AG08396 (cell line): ENCODE measurements at regions not wholly inside any gene's neighbourhood (a gene's known extent, or its start where the extent isn't known, plus 50 kb on each side); places are given as distances from the start of the nearest gene placed in this dataset.
A peak's percentile ranks its signal among the peaks of the same experiment; 100 is the strongest.
"Not testable (repeated sequence)": the region's sequence is repeated elsewhere in the genome, so short reads cannot be mapped to it uniquely, and the experiment has no call there.

ENCODE experiments used
- DNase-seq: peaks from one replicate; pipeline ENCODE4 v3.0.0; 2012; ENCODE audit warnings: low spot score, mixed read lengths

DNA sequence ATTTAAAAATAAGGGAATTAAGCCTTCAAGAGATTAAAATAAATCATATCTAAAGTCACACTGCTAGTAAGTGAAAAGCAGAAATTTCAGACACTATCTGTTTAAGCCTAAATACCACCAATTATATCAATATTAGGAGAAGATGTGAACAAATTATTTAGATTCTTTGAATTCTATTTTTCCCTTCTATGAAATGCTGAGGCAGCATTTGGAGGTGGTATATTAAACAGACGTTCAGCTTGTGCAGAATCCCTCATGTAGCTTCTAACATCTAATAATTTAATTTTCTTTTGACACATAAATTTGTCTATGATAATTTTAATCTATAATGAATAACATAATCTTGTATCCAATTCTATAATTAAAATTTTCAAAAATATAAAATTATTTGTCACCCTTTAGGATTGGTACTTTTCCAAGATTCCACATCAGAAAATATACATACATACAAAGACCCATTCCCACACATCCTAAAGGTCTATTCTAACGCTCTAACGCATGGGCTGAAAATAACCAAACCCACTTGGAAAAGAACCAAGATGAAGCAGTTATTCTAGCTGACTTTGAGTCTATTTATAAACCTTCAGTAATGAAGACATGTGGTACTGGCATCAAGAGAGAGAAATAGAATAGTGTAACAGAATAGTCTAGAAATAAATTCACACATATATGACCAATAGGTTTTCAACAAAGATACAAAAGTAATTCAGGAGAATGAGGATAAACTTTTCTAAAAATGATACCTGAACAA lies 751.8 kb downstream of the GALC start:
- DNase-seq = no peak

DNA sequence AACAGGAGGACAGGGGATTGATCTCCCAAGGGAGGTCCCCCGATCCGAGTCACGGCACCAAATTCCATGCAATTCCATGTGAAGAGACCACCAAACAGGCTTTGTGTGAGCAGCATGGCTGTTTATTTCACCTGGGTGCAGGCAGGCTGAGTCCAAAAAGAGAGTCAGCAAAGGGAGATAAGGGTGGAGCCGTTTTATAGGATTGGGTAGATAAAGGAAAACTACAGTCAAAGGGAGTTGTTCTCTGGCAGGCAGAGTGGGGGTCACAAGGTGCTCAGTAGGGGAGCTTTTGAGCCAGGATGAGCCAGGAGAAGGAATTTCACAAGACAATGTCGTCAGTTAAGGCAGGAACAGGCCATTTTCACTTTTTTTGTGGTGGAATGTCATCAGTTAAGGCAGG lies 752.7 kb downstream of the GALC start:
- not testable (repeated sequence) for DNase-seq

DNA sequence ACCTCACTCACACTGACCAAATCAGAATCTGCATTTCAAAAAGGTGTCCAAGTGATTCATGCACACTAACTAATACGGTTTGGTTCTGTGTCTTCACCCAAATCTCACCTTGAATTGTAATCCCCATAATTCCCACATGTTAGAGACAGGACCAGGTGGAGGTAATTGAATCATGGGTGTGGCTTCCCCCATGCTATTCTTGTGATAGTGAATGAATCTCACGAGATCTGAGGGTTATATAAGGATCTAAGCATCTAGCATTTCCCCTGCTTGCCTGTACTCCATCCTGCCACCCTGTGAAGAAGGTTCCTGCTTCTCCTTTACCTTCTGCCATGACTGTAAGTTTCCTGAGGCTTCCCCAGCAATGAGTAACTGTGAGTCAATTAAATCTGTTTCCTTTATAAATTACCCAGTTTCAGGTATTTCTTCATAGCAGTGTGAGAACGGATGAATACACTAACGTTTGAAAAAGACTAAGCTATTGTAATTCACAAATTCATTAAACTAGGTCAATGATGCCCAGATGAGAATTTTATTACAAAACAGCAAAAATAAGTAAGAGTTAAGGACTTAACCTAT lies 759.1 kb downstream of the GALC start:
- no peak for DNase-seq

DNA sequence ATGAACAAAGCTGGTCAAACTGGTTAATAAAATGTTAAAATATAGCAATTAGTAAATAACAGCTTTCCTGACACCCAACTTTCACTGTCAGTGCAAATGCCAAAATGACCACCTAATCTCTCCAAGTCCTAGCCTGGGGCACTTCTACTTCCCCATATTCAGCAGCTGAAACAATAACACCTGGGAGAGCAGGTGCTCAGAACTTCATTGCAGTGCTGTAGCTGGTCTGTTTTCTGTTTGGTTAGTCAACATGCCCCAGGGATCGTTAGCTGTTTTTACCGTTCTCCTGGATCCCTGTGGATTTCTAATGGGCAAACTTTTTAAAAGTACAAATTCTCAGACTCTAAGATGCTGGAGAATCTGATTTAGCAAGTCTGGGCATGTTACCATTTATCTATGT lies 759.7 kb downstream of the GALC start:
- no peak for DNase-seq

DNA sequence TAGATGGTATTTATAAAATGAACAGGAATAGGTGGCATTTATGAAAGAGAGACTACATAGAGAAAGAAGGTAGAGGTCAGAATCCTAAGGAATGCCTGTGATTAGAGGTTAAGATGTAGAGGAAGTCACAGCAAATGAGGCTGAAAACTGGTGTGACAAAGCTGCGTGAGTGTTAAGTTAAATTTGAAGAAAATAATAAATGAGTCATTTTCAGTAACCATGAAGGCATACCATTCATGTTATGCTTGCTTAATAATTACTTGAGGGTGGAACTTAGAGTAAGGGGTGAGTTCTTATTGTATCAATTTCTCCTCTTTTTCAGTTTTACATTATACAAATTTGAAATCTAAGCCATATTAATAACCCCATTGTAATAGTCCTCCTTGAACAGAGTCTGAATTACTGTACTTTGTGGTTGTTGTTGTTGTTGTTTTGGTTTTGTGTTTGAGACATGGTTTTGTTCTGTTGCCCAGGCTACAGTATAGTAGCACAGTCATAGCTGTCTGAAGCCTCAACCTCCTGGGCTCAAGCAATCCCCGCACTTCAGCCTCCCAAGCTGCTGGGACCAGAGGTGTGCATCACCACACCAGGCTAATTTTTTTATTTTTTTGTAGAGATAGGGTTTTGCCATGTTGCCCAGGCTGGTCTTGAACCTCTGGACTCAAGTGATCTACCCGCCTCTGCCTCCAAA lies 761.5 kb downstream of the GALC start:
- DNase-seq = peak; percentile 5

DNA sequence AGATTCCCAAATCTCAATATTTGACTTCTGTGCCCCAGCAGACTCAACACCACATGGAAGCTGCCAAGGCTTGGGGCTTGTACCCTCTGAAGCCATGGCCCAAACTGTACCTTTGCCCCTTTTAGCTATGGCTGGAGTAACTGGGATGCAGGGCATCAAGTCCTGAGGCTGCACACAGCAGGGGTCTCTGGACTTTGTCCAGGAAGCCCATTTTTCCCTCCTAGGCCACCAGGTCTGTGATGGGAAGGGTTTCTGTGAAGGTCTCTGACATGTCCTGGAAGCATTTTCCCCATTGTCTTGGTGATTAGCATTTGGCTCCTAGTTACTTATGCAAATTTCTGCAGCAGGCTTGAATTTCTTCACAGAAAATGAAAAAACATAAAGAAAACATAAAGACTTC lies 762.3 kb downstream of the GALC start:
- no peak for DNase-seq

DNA sequence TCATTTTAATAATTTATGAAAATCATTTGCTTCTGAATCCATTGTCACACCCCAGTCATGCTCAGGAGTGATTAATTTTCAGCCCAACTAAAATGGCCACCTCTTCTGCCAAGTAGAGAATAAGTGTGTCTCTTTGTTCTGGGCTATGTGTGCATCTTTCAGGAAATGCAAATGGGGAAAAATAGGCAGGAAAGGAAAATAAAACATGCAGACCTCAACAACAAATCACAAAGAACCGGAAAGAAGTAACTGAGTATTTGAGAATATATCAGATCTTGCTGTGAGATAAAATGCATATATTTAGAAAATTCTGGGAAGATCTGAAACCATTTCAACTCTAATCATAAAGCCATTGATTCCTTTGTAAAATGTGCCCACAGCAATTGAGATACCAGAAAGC lies 763.9 kb downstream of the GALC start:
- no peak for DNase-seq

DNA sequence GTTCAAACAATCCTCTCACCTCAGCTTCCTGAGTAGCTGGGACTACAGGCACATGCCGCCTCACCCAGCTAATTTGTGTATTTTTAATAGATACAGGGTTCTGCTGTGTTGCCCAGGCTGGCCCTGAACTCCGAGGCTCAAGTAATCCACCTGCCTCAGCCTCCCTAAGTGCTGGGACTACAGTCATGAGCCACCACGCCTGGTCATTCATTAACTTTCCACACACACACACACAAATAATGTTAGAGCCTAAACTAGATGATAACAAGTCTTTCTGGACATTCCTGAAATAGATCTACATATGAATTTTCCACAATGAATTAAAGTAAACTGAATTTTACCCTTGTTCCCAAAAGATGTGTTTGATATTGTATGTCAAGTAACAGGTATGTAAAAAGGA lies 776.0 kb downstream of the GALC start:
- no peak for DNase-seq

DNA sequence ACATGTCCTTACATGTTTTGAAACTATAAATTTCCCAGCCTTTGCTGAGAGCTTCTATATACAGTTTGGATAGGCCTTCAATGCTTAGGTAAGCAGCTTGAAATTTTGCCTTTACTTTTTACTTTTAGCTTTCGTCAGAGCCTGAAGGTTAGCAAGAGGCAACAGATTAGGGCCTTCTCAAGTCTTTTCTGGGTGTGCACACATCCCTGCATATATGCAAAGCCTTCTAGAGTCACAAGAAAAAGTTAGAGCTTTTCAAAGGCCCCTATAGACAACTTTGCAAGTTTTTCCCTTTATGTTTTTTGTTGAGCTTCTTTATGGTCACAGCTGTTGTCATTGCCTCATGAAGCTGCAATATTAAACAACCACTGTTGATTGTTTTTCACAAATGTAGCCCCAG lies 778.4 kb downstream of the GALC start:
- DNase-seq = no peak

DNA sequence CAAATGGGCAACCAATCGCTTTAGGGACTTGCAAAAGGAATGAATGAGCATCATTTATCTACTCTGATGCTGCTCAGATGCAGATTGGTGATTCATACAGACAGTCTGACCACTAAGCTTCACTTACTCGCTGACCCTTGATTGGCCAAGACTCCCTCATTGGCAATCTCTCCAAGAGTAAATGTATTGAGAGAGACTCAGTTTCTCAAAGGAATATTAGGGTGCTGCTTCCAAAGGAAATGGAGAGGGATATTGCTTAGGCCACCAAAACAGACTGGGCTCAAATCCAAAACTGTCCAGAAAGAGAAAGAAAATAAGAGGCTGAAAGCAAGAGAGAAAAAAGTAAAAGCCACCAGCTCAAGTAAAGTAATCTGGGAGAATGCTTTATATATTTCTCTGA lies 785.2 kb downstream of the GALC start:
- DNase-seq = no peak

DNA sequence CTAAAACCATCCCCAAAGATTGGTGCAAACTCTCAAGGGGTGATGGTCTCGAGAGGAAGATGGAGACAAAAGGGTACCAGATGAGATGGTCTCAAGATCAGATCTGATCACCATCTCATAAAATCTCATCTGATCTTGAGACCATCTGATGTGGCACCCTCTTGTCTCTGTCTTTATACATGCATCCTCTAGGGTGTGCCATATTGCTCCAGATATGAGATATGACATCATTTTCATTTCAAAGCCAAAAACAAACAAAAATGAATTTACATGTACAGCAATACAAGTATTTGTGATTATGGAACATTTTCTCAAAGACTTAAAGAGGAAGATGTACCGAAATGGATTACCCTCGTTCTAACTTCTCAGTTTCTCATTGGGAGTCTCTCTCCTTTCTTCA lies 787.2 kb downstream of the GALC start:
- DNase-seq = no peak

DNA sequence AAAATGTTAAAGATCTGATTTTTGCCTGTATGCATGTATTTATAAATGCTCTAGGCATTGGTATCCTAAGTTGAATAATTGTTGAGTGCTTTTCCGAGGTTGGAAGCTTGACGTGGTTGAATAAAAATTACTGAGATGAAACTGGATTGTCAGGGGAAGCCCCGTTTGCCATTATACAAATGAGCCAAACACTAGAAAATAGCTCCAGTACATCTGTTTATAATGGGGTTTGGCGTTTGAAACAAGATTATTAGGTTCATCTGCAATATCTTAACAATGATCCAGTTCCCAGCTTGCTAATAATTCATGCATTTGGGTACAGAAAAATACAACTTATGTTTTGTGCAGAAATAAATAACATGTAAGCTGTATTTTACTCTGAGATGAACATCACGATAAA lies 789.6 kb downstream of the GALC start:
- DNase-seq = no peak

DNA sequence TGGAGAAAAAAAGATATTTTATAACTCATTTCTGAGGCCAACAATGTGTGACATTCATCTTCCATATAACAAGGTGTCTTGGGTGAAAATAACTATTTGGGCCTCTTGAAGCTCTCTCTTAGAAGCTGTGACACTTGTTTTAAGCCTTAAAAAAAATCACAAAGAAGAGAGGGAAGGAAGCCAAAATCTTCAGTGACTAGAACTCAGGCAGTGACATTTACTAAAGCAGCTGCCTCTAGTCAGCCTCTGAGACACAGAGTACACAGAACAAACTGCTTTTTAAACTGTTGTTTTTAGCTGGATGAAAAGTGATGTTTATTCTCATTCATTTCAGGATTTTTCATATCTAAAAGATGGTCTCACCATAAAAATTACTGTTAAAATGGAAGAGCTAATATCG lies 793.6 kb downstream of the GALC start:
- no peak for DNase-seq

DNA sequence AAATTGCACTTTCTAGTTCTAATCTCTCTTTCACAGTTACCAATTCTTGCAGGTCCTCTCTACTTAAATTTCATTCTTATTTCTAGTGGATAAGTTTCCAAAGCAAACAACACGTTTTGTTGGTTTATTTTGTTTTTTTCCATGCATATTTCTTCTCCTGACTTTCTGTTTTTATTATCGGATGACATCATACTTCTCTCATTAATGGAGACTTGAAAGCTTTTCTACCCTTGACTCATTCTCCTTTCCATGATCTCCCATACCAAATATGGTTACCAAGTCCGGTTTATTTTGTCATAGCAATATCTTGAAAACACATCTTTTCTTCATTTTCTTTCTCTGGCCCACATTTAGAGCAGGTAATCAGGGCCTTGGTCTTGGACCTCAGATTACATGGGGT lies 796.5 kb downstream of the GALC start:
- no peak for DNase-seq

DNA sequence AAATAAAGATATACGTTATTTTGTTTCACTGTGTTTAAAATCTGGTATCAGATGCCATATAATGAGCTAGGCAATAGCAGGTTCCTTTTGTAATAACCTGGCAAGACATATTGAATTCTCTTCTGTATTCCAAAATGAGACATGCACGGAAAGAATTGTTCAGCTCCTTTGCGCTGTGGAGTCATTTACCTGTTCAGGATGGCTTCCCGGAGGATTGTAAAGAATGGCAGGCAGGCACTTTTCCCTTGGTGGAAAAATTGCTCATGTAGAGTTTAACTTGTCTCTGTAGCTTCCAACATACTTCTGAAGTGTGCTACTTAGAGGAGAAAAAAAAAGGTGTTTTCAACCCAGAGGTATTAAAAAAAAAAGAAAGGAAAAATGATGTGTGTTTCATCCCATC lies 805.2 kb downstream of the GALC start:
- no peak for DNase-seq

DNA sequence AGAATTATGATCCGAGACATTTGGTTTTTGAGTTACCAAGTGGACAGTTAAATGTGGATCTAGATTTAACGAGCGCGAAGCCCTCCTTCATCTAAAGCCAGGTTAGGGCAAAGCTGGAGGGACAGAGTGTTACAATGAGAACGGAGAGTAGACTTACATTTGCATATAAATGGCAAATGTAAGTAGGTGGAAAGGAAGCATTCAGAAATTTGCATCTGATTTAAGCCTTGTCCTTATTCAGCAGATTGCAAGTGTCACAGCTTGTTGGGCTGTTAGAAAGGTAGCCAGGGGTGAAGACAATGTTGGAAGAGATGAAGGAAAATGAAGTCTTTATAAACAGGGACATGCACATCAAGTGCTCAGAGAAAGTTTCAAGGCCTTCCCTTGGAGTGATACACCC lies 806.2 kb downstream of the GALC start:
- DNase-seq = no peak

DNA sequence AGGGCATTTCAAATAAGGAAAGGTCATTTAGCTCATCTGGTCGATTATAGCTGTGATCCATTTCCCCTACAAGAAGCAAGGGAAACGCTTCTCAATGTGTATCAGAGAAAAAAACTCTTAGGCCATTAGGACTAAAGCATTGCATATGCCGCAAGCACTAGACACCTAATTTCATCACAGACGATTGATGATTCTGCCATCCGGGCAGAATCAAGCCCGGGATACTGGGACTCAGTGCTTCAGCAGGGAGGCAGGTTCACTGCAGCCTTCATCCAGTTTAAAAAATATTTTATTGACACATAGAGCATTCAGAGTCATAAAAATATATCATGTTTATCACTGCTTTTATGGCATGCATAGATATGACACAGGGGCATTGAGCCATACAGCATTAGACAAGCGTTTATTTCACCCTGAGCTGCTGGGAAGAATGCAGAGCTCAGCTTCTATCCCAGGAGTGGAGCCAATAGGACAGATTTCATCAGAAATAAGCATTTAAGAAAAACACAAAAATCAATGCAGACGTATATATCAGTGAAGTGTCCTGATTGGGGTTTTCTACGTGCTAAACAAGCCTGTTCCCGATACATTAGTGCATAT lies 806.9 kb downstream of the GALC start:
- no peak for DNase-seq

DNA sequence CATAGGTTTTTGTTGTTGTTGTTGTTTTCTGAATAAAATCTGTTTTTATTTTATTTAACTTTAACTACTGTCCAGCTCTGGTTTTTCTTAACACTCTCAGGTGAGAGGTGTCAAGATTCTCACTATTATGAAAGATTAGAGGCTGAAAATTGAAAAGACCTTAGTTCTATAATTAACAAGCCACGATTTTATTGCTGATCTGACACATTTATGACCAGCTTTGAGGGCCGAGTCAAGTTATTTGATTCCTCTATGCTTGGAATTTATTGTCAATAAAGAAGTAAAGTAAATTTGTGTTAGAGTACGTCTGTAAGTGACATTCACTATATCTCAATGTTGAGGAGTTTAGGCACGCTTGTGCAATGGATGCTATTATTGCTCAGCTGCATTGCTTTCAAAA lies 808.8 kb downstream of the GALC start:
- no peak for DNase-seq

DNA sequence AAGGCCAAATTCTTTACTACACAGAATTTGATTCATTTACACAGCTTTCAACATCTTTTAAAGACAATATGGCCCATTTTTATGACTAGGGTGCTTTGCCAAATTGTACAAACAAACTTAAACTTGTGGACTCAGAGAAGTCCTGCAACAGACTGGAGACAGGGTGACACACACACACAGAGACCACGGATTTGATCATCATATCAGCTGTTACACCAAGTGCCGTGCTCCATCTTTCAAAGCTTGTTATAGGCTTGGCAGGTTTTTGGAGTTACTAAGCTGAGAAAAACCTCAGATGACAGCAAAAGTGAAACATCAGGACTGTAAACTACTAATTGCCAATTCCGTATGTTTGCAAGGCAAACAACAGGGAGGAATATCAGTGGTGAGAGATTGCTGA lies 811.7 kb downstream of the GALC start:
- no peak for DNase-seq

DNA sequence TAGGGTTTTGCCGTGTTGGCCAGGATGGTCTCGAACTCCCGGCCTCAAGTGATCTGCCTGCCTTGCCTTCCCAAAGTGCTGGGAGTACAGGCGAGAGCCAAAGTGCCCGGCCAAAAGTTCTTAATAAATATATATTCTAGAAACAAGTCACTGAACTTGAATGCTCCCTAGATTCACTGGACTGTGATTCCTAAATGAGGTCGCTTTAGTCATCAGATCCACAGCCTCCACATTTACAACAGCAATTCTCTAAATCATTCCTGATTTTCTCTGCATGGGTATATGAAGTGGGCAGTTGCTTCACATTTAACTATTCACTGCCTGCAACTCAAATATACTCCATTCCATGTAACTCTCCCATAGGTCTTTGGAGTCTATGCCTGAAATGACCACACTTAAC lies 813.0 kb downstream of the GALC start:
- DNase-seq = no peak

DNA sequence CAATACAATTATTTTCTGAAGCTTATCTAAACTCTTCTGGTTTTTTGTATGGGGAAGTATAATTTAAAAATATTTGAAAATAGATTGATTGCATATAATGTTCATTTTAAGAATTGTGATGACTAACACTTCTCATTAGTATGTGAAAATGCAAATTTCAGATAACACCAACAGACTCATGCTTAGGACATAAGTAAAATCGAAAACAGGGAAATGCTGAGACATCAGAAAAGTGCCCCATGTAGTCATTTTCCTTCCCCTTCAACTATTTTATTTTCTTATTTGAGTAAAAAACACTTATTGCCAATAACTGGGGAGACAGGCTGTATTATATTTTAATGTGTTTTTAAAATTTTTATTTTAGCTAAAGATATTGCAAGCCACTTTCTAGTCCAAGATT lies 814.7 kb downstream of the GALC start:
- DNase-seq = no peak

DNA sequence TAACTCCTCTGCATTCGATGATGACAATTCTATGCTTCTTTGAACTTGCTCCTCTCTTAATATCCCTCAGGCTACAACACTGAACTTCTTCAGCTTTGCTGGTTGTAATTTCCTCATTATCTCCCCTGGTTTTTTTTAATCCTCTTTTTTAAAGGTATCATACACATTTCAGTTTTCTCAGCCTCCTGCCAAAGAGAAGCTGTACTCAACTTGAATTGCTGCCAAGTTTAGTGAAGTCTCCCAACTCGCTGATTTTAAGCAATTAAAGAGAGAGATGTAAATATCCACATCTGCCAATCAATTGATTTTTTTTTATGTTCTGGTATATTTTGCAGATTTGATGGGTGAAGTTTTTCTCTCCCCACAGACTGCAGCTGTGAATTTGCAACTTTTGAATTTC lies 817.8 kb downstream of the GALC start:
- no peak for DNase-seq

DNA sequence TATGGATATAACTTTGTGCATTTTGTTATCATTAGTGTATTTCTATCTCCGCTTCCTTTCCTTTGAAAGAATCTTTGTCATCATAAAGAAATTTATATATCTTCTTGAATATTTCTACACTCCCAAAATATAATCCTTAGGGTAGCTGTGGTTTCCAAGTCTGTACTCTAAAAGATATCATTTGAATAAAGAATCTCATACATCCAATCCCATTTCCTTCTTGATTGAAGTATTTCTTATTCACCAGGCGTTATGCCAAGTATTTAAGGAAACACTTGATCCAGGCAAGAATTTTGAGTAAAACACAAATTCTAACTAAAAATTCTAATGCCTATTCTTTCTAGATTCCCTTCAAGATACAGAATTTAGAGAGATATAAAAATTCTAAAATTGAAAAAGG lies 821.8 kb downstream of the GALC start:
- no peak for DNase-seq
